Fibroblast of upper back skin (primary cell): ENCODE measurements at regions not wholly inside any gene's neighbourhood (a gene's known extent, or its start where the extent isn't known, plus 50 kb on each side); places are given as distances from the start of the nearest gene placed in this dataset.
"Not testable (repeated sequence)": the region's sequence is repeated elsewhere in the genome, so short reads cannot be mapped to it uniquely, and the experiment has no call there.

Experiments used
- DNase-seq: peaks from one replicate; pipeline ENCODE4 v3.0.0-alpha.2; 2013

GRCh38 chr4:117135634-117136354 lies 50.4 kb upstream of the TRAM1L1 start:
- DNase-seq, result no peak

DNA sequence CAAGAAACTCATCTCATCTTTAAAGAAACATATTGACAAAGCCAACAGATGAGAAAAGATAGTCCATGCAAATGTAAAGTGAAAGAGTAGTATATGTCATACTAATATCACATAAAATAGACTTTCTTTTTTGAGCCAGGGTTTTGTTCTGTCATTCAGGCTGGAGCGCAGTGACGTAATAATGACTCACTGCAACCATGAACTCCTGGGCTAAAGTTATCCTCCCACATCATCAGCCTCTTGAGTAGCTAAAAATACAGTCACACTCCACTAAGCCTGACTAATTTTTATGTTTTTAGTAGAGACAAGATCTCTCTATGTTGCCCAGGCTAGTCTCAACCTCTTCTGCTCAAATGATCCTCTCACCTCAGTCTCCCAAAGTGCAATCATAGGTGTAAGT lies 51.8 kb upstream of the TRAM1L1 start:
- peak; percentile 83 for DNase-seq

DNA sequence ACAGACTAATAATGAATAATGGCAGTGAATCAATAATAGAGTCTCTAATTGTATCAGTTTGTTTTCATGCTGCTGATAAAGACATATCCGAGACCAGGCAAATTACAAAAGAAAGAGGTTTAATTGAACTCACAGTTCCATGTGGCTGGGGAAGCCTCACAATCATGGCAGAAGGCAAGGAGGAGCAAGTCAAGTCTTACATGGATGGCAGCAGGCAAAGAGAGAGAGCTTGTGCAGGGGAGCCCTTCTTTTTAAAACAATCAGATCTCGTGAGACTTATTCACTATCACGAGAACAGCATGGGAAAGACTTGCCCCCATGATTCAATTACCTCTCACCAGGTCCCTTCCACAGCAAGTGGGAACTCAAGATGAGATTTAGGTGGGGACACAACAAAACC lies 53.4 kb upstream of the TRAM1L1 start:
- DNase-seq, result not testable (repeated sequence)

DNA sequence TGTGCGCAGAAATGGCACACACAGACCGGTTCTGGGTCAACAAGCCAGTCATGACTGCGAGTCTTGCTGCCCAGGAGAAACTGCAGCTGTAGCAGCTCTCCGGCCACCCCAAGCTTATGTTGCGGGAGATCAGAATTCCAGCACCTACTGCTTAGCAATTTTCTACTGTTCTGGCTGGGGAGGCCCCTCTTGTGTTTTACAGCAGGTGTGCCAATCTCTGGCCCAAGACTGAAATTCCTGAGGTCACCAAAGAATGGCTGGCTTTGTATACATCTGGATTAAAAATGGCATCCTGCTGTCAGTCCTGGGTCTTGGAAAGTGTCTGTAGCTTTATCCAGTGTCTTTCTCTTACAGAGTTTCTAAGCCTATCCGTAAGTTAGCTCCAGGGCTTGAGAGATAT lies 68.9 kb upstream of the TRAM1L1 start:
- no peak for DNase-seq

GRCh38 chr4:117156806-117157205 lies 71.4 kb upstream of the TRAM1L1 start:
- no peak for DNase-seq

DNA sequence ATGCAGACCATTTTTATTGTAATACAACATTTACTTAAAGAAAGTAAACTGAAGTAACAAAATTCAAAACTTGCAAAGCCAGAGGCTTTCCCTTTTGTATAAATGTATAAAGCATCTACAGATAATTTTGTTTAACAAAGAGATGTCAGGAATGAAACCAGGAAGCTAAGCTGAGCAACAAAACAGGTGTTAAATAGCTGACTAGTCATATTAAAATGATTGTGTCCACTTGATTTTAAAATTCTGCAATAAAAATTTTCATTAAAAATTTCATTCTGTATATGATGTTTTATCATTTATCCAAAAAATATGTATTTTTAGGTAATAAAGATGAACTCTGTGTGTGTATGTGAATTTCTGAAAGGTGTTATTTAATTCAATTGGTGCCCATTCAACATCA lies 72.0 kb upstream of the TRAM1L1 start:
- DNase-seq, result no peak

DNA sequence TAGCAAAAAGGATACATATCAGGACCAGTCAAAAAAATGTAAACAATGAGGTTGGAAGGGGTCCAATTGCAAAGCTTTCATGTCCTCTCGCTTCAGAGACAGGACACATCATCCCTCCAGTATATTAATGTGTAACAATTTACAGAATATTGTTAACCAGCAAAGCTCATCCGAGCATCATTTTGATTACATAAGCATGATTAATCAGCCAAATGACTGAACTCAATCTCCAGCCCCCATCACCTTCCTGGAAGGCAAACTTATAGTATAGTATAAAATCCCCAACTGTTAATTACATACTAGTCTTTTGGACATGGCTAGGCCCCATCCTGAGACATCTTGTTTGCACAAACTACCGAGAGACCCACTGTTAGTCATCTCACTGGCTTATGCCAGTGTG lies 77.6 kb upstream of the TRAM1L1 start:
- no peak for DNase-seq

- no peak for DNase-seq
Measured at GRCh38 chr4:117164338-117164737, 79.0 kb upstream of the TRAM1L1 start.

DNA sequence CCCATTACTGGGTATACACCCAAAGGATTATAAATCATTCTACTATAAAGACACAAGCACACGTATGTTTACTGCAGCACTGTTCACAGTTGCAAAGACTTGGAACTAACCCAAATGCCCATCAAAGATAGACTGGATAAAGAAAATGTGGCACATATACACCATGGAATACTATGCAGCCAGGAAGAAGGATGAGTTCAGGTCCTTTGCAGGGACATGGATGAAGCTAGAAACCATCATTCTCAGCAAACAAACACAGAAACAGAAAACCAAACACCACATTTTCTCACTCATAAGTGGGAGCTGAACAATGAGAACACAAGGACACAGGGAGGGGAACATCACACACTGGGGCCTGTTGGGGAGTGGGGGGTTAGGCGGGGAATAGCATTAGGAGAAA lies 90.0 kb upstream of the TRAM1L1 start:
- DNase-seq, result not testable (repeated sequence)

DNA sequence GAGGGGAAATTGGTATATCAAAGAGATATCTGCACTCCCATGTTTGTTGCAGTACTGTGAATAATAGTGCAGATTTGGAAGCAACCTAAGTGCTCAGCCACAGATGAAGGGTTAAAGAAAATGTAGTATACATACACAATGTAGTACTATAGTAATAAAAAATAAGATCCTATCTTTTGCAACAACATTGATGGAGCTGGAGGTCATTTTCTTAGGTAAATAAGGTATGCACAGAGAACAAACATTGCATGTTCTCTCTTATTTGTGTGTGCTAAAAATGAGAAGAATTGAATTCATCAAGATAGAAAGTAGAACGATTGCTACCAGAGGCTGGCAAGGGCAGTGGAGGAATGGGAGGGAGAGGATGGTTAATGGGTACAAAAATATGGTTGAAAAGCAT lies 117.9 kb upstream of the TRAM1L1 start:
- no peak for DNase-seq

DNA sequence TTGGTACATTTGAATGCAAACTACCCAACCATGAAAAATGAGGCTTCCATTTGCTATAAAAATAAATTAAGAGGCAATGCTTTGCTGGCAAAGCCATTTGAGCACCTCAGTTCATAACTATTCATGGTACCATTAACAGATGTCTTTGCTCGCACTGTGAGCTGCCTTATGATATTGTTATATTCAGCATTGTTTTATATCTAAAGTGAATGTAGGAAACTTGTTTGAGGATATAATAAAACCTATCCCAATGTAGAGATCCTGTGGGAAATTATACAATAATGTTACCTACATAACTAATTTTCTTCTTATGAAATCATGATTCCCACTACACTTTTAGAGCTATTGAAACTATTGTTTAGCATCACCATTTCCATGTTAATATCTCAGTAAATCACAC lies 125.2 kb upstream of the TRAM1L1 start:
- DNase-seq, result no peak

GRCh38 chr4:117224256-117224655 lies 138.9 kb upstream of the TRAM1L1 start:
- DNase-seq, result no peak

- no peak for DNase-seq
Measured at GRCh38 chr4:117225471-117225870, 140.1 kb upstream of the TRAM1L1 start.

GRCh38 chr4:117227925-117228324 lies 142.5 kb upstream of the TRAM1L1 start:
- no peak for DNase-seq

- no peak for DNase-seq
Measured at GRCh38 chr4:117239434-117239833, 154.1 kb upstream of the TRAM1L1 start.

DNA sequence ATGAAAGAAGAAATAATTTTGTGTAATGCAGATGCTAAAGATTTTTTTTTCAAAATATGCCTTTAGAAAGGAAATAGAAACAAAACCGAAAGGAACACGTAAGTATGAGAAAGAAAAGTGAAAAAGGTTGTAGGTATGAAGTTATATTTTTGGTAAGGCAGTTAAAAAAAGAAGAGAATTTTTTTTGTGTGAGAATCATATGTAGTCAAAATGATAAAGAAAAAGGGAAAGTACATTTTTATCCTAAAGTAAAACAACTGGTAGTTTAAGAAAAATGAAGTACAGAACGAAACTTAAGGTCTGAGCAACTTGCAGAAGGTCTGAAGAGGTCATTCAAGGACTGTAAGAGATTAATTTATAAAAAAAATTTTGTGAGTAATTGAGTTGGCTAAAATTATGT lies 164.0 kb upstream of the TRAM1L1 start:
- DNase-seq, result no peak

DNA sequence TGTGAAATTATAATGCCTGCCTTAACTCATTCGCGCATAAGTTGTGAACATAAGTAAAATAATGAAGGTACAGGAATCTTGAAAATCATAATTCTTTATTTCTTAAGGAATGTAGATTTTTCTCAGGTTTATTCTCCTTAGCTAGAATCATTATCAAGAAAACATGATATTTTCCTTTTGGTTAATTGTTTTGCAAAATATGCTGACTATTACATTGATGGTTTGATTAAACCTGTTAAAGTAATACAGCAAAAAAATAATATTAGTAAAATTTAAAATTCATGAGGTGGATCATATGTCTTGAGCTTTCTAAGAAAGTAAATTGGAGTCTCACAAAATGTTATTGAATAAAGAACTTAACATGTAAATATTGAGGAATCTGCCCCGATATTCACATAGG lies 178.7 kb upstream of the TRAM1L1 start:
- DNase-seq, result no peak

DNA sequence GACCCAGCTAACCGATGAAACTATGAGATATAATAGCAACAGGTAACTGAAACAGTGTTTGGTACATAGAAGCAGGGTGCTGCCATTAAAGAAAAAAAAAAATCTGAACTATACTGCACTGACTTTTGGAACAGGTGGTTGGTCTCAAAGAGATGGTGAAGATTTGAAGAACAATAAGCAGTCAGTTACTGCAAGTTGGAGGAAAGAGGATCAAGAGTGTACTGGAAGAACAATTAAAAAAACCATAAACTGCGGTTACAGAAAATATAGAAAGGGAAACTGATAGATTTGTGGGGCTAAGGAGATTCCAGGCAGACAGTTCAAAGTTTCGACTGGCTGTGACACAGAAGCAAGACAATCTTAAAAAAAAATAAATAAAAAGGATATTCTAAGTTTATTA lies 181.9 kb upstream of the TRAM1L1 start:
- DNase-seq, result no peak

DNA sequence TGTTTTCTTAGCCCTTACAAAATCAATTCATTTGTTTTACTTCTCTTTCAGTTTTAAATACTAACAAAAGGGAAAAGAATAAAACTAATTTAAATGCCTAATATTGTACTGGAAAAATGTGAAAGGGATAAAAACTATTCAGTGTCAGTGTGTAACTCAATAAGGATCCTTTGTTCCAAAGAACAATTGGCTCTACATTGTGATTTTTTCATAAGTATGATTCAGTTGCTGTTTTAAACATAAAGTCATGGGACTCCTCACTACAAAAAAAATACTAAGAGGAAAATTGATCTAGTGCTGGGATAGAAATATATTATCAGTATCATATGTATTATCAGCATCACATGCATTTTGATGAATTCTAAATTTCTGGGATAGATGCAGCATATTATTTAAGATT lies 199.4 kb upstream of the TRAM1L1 start:
- no peak for DNase-seq

DNA sequence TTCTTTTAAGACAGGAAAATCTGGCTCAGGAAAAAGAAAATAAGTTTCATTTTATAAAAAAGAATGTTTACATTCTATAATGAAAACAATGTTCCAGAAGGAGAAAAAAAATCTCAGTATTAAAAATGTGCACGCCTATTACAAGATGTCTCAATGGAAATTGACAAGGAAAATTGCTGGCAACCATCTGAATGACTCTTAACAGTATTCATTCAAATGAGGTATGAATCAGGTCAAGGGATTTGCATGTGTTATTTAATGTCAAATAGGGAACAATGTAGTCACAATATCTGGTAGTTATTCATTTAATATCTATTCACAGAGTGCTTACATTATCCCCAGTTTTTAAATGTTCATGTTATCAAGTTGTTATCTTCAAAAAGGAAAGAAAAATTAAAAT lies 208.4 kb upstream of the TRAM1L1 start:
- peak; percentile 2 for DNase-seq

DNA sequence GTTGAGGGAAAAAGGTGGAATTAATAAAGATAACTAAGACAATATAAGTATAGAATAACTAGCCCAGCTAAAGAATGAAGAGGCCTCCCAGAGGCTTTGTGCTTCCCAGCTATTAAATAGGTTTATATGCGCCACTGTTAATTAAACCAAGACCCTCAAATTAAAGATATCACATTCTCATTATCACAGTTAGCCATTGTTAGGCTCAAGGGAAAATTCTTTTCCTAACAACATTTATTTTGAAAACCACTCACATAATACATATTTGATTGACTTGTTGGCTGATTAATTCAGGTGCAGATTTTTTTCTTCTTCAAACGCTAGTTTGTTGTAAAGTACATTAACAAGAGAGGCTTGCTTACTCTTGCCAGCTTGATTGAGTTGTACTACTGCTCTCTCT lies 216.8 kb upstream of the TRAM1L1 start:
- DNase-seq, result no peak

GRCh38 chr4:117311215-117311614 lies 225.8 kb upstream of the TRAM1L1 start:
- DNase-seq, result no peak

GRCh38 chr4:117311989-117312388 lies 226.6 kb upstream of the TRAM1L1 start:
- no peak for DNase-seq

GRCh38 chr4:117324851-117325491 lies 239.6 kb upstream of the TRAM1L1 start:
- peak; percentile 88 for DNase-seq

DNA sequence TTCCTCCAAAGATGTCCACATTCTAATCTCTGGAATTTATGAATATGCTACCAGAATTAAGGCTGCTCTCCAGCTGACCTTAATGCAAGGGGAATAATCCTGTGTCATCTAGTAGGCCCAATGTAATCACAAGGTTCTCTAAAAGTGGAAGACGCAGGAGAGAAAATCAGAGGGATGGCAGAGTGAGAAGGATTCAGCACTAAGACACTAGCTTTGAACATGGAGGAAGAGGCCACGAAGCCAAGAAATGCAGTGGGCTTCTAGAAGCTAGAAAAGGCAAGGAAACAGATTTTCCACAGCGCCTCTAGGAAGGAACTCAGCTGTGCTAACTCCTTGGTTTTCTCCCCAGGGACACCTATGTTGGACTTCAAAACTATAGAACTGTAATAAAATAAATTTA lies 240.7 kb upstream of the TRAM1L1 start:
- peak; percentile 2 for DNase-seq
